ENCODE measurements at regions not wholly inside any gene's neighbourhood (a gene's known extent, or its start where the extent isn't known, plus 50 kb on each side); places are given as distances from the start of the nearest gene placed in this dataset.
"Not testable (repeated sequence)": the region's sequence is repeated elsewhere in the genome, so short reads cannot be mapped to it uniquely, and the experiment has no call there.

DNA sequence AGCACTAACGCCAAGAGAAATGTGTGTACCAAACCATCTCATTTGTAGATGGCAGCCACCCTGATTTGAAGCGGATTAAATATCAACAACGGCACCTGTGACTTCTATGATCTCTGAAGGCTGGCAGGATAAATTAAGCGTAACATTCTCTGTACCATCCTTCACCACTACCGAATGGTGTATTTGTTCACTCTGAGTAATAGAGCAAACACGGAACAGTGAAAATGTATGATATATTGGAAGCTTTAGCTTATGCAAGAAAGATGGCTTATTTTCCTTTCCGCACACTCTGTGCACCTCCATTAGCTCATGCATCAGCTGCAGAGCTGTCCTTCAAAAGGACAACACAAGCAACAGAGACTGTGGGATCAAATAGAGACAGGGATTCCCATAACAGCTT lies 431.1 kb downstream of the PRELID2 start:
- H3K4me3 Mint-ChIP-seq = no peak overlapping the region
- H3K27ac Mint-ChIP-seq = no peak overlapping the region
- peaks cover 0 to 4% (median 0%) of the 10 kb centered on the region in 5 donors for H3K27me3 Mint-ChIP-seq
- peaks cover 0 to 57% (median 29%) of the 10 kb centered on the region in 9 donors for H3K9me3 Mint-ChIP-seq
- no peaks in the 10 kb centered on the region for H3K4me1 Mint-ChIP-seq
- H3K36me3 Mint-ChIP-seq = no peaks in the 10 kb centered on the region
- no peak for DNase-seq
- ATAC-seq = no peak
- POLR2A ChIA-PET = no interaction called here

DNA sequence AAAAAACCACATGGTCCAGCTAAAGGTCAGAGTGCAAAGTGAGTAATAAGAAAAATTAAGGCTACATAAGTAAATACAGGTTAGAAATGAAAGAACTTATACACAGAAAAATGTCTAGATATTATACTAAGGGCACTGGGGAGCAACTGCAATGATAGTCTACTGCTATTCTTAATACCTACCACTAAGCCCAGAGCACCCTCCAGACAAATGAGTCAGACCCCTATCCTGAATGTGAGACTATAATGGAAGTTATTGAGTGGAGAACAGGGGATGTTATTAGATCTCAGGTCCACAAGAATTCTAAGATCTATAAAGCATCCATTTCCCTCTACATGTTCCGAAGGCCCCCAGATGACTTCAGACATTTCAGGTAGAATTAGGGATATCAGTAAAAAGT lies 438.3 kb downstream of the PRELID2 start:
- Mint-ChIP-seq H3K36me3 (peaks cover 0 to 4% (median 0%) of the 10 kb centered on the region in 3 donors), H3K27ac (no peak overlapping the region), H3K9me3 (peaks cover 4 to 42% (median 8%) of the 10 kb centered on the region in 9 donors), H3K4me1 (no peaks in the 10 kb centered on the region), H3K4me3 (no peak overlapping the region), H3K27me3 (no peaks in the 10 kb centered on the region)
- DNase-seq (no peak), ATAC-seq (no peak)
- POLR2A ChIA-PET = no interaction called here

DNA sequence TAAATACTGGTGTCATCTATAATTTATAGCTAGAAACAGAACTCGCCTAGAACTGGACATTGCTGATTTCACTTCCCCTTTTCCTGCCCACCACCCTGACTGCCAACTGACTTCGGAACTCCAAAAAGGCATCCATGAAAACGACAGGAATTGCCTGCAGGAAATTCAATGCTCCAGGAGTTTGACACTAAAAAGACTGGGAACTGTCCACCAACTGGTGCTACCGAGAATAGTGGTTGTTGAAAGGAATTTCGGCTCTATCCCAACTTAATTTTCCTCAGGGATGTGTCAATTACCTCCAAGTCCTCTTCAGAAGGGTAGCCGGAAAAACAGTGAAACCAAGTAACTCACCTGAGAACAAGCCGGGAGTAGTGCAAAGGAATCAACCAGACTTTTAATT lies 440.0 kb downstream of the PRELID2 start:
- H3K27me3 Mint-ChIP-seq, POLR2A ChIA-PET, H3K4me3 Mint-ChIP-seq, H3K36me3 Mint-ChIP-seq, DNase-seq, H3K27ac Mint-ChIP-seq, ATAC-seq, H3K4me1 Mint-ChIP-seq: not testable (repeated sequence)
- H3K9me3 Mint-ChIP-seq = peaks cover 5 to 42% (median 9%) of the 10 kb centered on the region in 9 donors

- Mint-ChIP-seq H3K27ac (no peak overlapping the region), H3K27me3 (no peaks in the 10 kb centered on the region), H3K9me3 (peaks cover 4 to 40% (median 12%) of the 10 kb centered on the region in 9 donors), H3K4me1 (no peaks in the 10 kb centered on the region), H3K36me3 (peaks cover 0 to 9% (median 0%) of the 10 kb centered on the region in 3 donors), H3K4me3 (no peak overlapping the region)
- POLR2A ChIA-PET = no interaction called here
- DNase-seq (no peak), ATAC-seq (no peak)
Measured at GRCh38 chr5:145393426-145393825, 441.7 kb downstream of the PRELID2 start.

GRCh38 chr5:145389047-145389446 lies 446.1 kb downstream of the PRELID2 start:
- H3K27me3 Mint-ChIP-seq = no peaks in the 10 kb centered on the region
- no peaks in the 10 kb centered on the region for H3K4me1 Mint-ChIP-seq
- POLR2A ChIA-PET = no interaction called here
- H3K9me3 Mint-ChIP-seq = peaks cover 8 to 36% (median 14%) of the 10 kb centered on the region in 9 donors
- H3K4me3 Mint-ChIP-seq = no peak overlapping the region
- no peak for ATAC-seq
- no peak for DNase-seq
- H3K36me3 Mint-ChIP-seq = peaks cover 0 to 9% (median 0%) of the 10 kb centered on the region in 3 donors
- H3K27ac Mint-ChIP-seq = no peak overlapping the region

DNA sequence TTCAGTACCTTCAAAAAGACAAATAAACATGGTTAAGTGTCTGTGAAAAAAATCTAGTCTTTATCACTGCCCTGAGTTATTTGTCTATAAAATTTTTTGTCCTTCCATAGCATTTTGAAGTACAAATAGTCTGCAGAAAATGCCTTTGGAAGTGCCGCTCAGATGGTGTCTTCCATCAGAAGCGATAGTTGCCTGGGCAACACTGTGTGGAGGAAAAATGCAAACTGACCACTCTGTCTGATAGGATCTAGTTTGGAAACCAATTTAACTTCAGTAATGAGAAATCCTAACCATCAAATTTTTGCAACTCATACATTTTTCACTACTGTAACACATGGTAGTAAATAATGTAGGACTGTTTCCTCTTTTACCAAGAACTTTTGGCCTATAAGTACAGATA lies 449.9 kb downstream of the PRELID2 start:
- Mint-ChIP-seq H3K36me3 (peaks cover 0 to 5% (median 0%) of the 10 kb centered on the region in 3 donors), H3K4me1 (no peaks in the 10 kb centered on the region), H3K4me3 (no peak overlapping the region), H3K27ac (no peak overlapping the region), H3K27me3 (no peaks in the 10 kb centered on the region), H3K9me3 (peaks cover 3 to 29% (median 12%) of the 10 kb centered on the region in 9 donors)
- DNase-seq = no peak
- POLR2A ChIA-PET = no interaction called here
- ATAC-seq = no peak

DNA sequence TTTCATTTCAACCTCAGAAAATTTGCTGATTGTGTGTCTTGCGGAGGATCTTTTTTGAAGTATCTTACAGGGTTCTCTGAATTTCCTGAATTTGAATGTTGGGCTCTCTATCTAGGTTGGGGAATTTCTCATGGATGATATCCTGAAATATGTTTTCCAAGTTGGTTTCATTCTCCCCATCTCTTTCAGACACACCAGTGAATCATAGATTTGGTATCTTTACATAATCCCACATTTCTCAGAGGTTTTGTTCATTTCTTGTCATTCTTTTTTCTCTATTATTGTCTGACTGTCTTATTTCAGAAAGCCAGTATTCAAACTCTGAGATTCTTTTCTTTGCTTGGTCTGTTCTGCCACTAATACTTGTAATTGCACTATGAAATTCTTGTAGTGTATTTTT lies 456.9 kb downstream of the PRELID2 start:
- DNase-seq (no peak), ATAC-seq (no peak)
- Mint-ChIP-seq H3K4me1 (no peaks in the 10 kb centered on the region), H3K4me3 (no peak overlapping the region), H3K9me3 (peaks cover 14 to 50% (median 38%) of the 10 kb centered on the region in 9 donors), H3K27ac (no peak overlapping the region), H3K36me3 (peaks cover 0 to 20% (median 6%) of the 10 kb centered on the region in 3 donors), H3K27me3 (no peaks in the 10 kb centered on the region)
- POLR2A ChIA-PET = no interaction called here

DNA sequence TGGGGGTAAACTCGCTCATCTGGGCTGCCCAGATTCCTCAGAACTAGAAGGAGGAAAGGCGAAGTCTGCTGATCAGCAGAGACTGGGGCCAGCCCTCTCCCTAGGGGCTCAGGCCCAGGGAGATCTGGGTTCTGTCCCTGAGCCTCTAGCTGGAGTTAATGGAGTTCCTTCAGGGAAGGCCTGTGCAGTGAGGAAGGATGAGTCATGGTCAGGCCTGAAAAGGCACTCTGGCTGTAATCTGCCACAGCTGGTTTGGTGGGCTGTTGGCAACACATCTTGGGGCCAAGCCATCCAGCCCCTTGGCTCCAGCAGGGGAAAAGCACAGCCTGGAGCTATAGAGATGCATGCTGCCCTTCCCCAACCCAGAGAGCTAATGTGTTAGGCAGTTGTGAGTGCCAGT lies 459.6 kb downstream of the PRELID2 start:
- DNase-seq = no peak
- POLR2A ChIA-PET = no interaction called here
- Mint-ChIP-seq H3K27me3 (no peaks in the 10 kb centered on the region), H3K9me3 (peaks cover 25 to 68% (median 46%) of the 10 kb centered on the region in 9 donors), H3K27ac (no peak overlapping the region), H3K4me3 (no peak overlapping the region), H3K4me1 (no peaks in the 10 kb centered on the region), H3K36me3 (peaks cover 0 to 27% (median 6%) of the 10 kb centered on the region in 3 donors)
- ATAC-seq = no peak

GRCh38 chr5:145365464-145365863 lies 469.7 kb downstream of the PRELID2 start:
- POLR2A ChIA-PET = no interaction called here
- Mint-ChIP-seq H3K27me3 (no peaks in the 10 kb centered on the region), H3K36me3 (no peaks in the 10 kb centered on the region), H3K4me3 (no peak overlapping the region), H3K27ac (no peak overlapping the region), H3K4me1 (no peaks in the 10 kb centered on the region), H3K9me3 (peaks cover 0 to 27% (median 7%) of the 10 kb centered on the region in 9 donors)
- ATAC-seq (no peak), DNase-seq (no peak)

GRCh38 chr5:145362266-145362665 lies 472.9 kb downstream of the PRELID2 start:
- no peaks in the 10 kb centered on the region for H3K36me3 Mint-ChIP-seq
- ATAC-seq (no peak), DNase-seq (no peak)
- peaks cover 0 to 24% (median 8%) of the 10 kb centered on the region in 9 donors for H3K9me3 Mint-ChIP-seq
- no peak overlapping the region for H3K4me3 Mint-ChIP-seq
- POLR2A ChIA-PET = no interaction called here
- H3K4me1 Mint-ChIP-seq = no peaks in the 10 kb centered on the region
- H3K27me3 Mint-ChIP-seq = no peaks in the 10 kb centered on the region
- no peak overlapping the region for H3K27ac Mint-ChIP-seq

GRCh38 chr5:145360936-145361335 lies 474.2 kb downstream of the PRELID2 start:
- no peaks in the 10 kb centered on the region for H3K4me1 Mint-ChIP-seq

GRCh38 chr5:145350513-145350912 lies 484.6 kb downstream of the PRELID2 start:
- DNase-seq = no peak
- no peak overlapping the region for H3K27ac Mint-ChIP-seq
- POLR2A ChIA-PET = no interaction called here
- H3K27me3 Mint-ChIP-seq = no peaks in the 10 kb centered on the region
- no peak for ATAC-seq
- peaks cover 0 to 15% (median 4%) of the 10 kb centered on the region in 9 donors for H3K9me3 Mint-ChIP-seq
- no peak overlapping the region for H3K4me3 Mint-ChIP-seq
- H3K36me3 Mint-ChIP-seq = no peaks in the 10 kb centered on the region
- no peaks in the 10 kb centered on the region for H3K4me1 Mint-ChIP-seq

More at GRCh38 chr5:145360936-145361335, 474.2 kb downstream of the PRELID2 start:
- no peaks in the 10 kb centered on the region for H3K36me3 Mint-ChIP-seq
- ATAC-seq (no peak), DNase-seq (no peak)
- H3K4me3 Mint-ChIP-seq = no peak overlapping the region
- H3K27me3 Mint-ChIP-seq = no peaks in the 10 kb centered on the region
- POLR2A ChIA-PET = no interaction called here
- H3K9me3 Mint-ChIP-seq = peaks cover 0 to 19% (median 7%) of the 10 kb centered on the region in 9 donors
- no peak overlapping the region for H3K27ac Mint-ChIP-seq

GRCh38 chr5:145347026-145347616 lies 488.0 kb downstream of the PRELID2 start:
- no peaks in the 10 kb centered on the region for H3K36me3 Mint-ChIP-seq
- no peaks in the 10 kb centered on the region for H3K4me1 Mint-ChIP-seq
- H3K27me3 Mint-ChIP-seq = no peaks in the 10 kb centered on the region
- H3K9me3 Mint-ChIP-seq = peaks cover 0 to 7% (median 2%) of the 10 kb centered on the region in 9 donors
- POLR2A ChIA-PET = no interaction called here
- DNase-seq (no peak), ATAC-seq (no peak)
- no peak overlapping the region for H3K4me3 Mint-ChIP-seq
- H3K27ac Mint-ChIP-seq = no peak overlapping the region
